Neural cell (in vitro differentiated cells): ENCODE measurements at regions not wholly inside any gene's neighbourhood (a gene's known extent, or its start where the extent isn't known, plus 50 kb on each side); places are given as distances from the start of the nearest gene placed in this dataset.

Experiments
- H2AFZ ChIP-seq: fragments of 200-600, 300-800 bp; sonication (generic), shearing (Covaris generic); 2 replicates; pipeline ENCODE4 v1.6.0; 2014; ENCODE audit warnings: low read depth, mild to moderate bottlenecking, antibody characterized with exemption, low read length, moderate library complexity
- H3F3A ChIP-seq: fragments of 200-600 bp; shearing (Covaris generic); 2 replicates; pipeline ENCODE4 v1.6.1; 2016; ENCODE audit warnings: mild to moderate bottlenecking, moderate library complexity, mixed read lengths, antibody characterized with exemption, low read length; ENCODE audit not compliant: insufficient read depth, poor library complexity, severe bottlenecking
- H3K27ac ChIP-seq: fragments of 200-600, 300-800 bp; sonication (generic), shearing (Covaris generic); 2 replicates; pipeline ENCODE4 v1.5.1; 2014; ENCODE audit warnings: mild to moderate bottlenecking, low read length, moderate library complexity
- H3K27me3 ChIP-seq: fragments of 300-800, 200-600 bp; sonication (generic), shearing (Covaris generic); 2 replicates; pipeline ENCODE4 v1.6.0; 2014; ENCODE audit warnings: mild to moderate bottlenecking, low read depth, low read length, moderate library complexity; ENCODE audit not compliant: insufficient read depth
- H3K36me3 ChIP-seq: fragments of 300-800, 200-600 bp; sonication (generic), shearing (Covaris generic); 2 replicates; pipeline ENCODE4 v1.5.1; 2014; ENCODE audit warnings: mild to moderate bottlenecking, antibody characterized with exemption, low read length, moderate library complexity; ENCODE audit not compliant: insufficient read depth
- H3K4me2 ChIP-seq: fragments of 300-800, 200-600 bp; sonication (generic), shearing (Covaris generic); 2 replicates; pipeline ENCODE4 v1.6.0; 2014; ENCODE audit warnings: mild to moderate bottlenecking, low read length
- H3K4me3 ChIP-seq: fragments of 300-800, 200-600 bp; sonication (generic), shearing (Covaris generic); 2 replicates; pipeline ENCODE4 v1.5.1; 2014; ENCODE audit warnings: mild to moderate bottlenecking, low read length, moderate library complexity
- H3K79me2 ChIP-seq: fragments of 200-600 bp; shearing (Covaris generic); replicated peaks from 2 replicates; pipeline ENCODE4 v1.6.0; 2014; ENCODE audit warnings: mild to moderate bottlenecking, low read length, moderate library complexity; ENCODE audit not compliant: insufficient read depth
- H3K9ac ChIP-seq: fragments of 300-800, 200-600 bp; sonication (generic), shearing (Covaris generic); 2 replicates; pipeline ENCODE4 v1.6.1; 2016; ENCODE audit warnings: mild to moderate bottlenecking, low read length, mixed read lengths
- H3K9me2 ChIP-seq: fragments of 200-600 bp; shearing (Covaris generic); 2 replicates; pipeline ENCODE4 v1.6.1; 2016; ENCODE audit warnings: mild to moderate bottlenecking, low read length, mixed read lengths; ENCODE audit not compliant: insufficient read depth
- H3K9me3 ChIP-seq: fragments of 200-600, 300-800 bp; sonication (generic), shearing (Covaris generic); 2 replicates; pipeline ENCODE4 v1.6.1; 2016; ENCODE audit warnings: mild to moderate bottlenecking, mixed run types, low read length, moderate library complexity, mixed read lengths
- H4K20me1 ChIP-seq: fragments of 200-600 bp; shearing (Covaris generic); 2 replicates; pipeline ENCODE4 v1.6.1; 2016; ENCODE audit warnings: mild to moderate bottlenecking, mixed run types; ENCODE audit not compliant: insufficient read depth
- EP300 ChIP-seq: fragments of 450-650 bp; conservative IDR thresholded peaks from 2 replicates; pipeline ENCODE4 v1.6.1; 2014; ENCODE audit warnings: antibody characterized with exemption, mild to moderate bottlenecking, moderate library complexity; ENCODE audit not compliant: poor library complexity, severe bottlenecking
- EZH2 ChIP-seq: fragments of 200-600, 300-800 bp; shearing (Covaris generic), sonication (generic); IDR thresholded peaks from 2 replicates; pipeline ENCODE4 v1.6.1; 2014; ENCODE audit warnings: antibody characterized with exemption, low read length, borderline replicate concordance, mild to moderate bottlenecking; ENCODE audit not compliant: insufficient read depth, poor library complexity, severe bottlenecking
- MXI1 ChIP-seq: fragments of 450-650 bp; conservative IDR thresholded peaks from 2 replicates; pipeline ENCODE4 v1.6.1; 2014; ENCODE audit warnings: antibody characterized with exemption, mild to moderate bottlenecking; ENCODE audit not compliant: poor library complexity, severe bottlenecking
- POLR2AphosphoS5 ChIP-seq: IDR thresholded peaks from 2 replicates; pipeline ENCODE4 v1.6.1; 2012
- RAD21 ChIP-seq: fragments of 450-650 bp; conservative IDR thresholded peaks from 2 replicates; pipeline ENCODE4 v1.6.1; 2014; ENCODE audit warnings: antibody characterized with exemption, mild to moderate bottlenecking, moderate library complexity
- SMC3 ChIP-seq: fragments of 450-650 bp; conservative IDR thresholded peaks from 2 replicates; pipeline ENCODE4 v1.6.1; 2014; ENCODE audit warnings: antibody characterized with exemption, mild to moderate bottlenecking, moderate library complexity; ENCODE audit not compliant: poor library complexity
- TAF1 ChIP-seq: IDR thresholded peaks from 2 replicates; pipeline ENCODE4 v1.6.1; 2012; ENCODE audit warnings: low read depth
- TF ChIP-seq, protein P1 (sequence below): IDR thresholded peaks from 2 replicates; pipeline ENCODE4 v1.6.1; 2012; ENCODE audit warnings: borderline replicate concordance
- TF ChIP-seq, protein P2 (sequence below): fragments of 450-650 bp; IDR thresholded peaks from 2 replicates; pipeline ENCODE4 v1.5.1; 2014; ENCODE audit warnings: antibody characterized with exemption, mild to moderate bottlenecking, moderate library complexity; ENCODE audit not compliant: poor library complexity, severe bottlenecking

DNA sequence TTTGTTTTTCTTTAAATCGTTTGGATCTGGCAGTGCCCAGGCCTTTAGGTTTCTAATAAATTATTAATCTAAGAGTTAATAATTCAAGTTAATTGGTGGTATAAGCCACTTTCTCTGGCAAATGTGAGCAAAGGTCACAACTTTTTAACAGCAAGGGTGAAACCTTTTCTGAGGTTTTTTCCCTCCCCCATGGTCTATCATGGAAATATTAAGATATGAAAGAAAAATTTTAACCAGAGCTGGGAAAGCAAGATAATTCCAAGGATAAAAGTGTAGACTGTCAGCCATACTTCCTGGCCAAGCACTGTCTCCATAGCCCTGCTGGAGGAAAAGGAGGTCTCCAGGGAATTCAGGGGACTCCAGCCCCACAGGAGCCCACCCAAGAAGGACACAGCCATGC, 341.2 kb downstream of the SETD4 start:
- TF ChIP-seq EP300 (no peak), POLR2AphosphoS5 (no peak), EZH2 (no peak), TAF1 (no peak), SMC3 (no peak), MXI1 (no peak), RAD21 (no peak)
- TF ChIP-seq, protein P1, sequence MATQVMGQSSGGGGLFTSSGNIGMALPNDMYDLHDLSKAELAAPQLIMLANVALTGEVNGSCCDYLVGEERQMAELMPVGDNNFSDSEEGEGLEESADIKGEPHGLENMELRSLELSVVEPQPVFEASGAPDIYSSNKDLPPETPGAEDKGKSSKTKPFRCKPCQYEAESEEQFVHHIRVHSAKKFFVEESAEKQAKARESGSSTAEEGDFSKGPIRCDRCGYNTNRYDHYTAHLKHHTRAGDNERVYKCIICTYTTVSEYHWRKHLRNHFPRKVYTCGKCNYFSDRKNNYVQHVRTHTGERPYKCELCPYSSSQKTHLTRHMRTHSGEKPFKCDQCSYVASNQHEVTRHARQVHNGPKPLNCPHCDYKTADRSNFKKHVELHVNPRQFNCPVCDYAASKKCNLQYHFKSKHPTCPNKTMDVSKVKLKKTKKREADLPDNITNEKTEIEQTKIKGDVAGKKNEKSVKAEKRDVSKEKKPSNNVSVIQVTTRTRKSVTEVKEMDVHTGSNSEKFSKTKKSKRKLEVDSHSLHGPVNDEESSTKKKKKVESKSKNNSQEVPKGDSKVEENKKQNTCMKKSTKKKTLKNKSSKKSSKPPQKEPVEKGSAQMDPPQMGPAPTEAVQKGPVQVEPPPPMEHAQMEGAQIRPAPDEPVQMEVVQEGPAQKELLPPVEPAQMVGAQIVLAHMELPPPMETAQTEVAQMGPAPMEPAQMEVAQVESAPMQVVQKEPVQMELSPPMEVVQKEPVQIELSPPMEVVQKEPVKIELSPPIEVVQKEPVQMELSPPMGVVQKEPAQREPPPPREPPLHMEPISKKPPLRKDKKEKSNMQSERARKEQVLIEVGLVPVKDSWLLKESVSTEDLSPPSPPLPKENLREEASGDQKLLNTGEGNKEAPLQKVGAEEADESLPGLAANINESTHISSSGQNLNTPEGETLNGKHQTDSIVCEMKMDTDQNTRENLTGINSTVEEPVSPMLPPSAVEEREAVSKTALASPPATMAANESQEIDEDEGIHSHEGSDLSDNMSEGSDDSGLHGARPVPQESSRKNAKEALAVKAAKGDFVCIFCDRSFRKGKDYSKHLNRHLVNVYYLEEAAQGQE = no peak
- TF ChIP-seq, protein P2, sequence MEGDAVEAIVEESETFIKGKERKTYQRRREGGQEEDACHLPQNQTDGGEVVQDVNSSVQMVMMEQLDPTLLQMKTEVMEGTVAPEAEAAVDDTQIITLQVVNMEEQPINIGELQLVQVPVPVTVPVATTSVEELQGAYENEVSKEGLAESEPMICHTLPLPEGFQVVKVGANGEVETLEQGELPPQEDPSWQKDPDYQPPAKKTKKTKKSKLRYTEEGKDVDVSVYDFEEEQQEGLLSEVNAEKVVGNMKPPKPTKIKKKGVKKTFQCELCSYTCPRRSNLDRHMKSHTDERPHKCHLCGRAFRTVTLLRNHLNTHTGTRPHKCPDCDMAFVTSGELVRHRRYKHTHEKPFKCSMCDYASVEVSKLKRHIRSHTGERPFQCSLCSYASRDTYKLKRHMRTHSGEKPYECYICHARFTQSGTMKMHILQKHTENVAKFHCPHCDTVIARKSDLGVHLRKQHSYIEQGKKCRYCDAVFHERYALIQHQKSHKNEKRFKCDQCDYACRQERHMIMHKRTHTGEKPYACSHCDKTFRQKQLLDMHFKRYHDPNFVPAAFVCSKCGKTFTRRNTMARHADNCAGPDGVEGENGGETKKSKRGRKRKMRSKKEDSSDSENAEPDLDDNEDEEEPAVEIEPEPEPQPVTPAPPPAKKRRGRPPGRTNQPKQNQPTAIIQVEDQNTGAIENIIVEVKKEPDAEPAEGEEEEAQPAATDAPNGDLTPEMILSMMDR = no peak
- H2AFZ ChIP-seq = no peak overlapping the region
- H3K79me2 ChIP-seq = no peaks in the 10 kb centered on the region
- H3K4me3 ChIP-seq = no peak overlapping the region
- no peaks in the 10 kb centered on the region for H3F3A ChIP-seq
- H3K36me3 ChIP-seq = no peaks in the 10 kb centered on the region
- H3K9me3 ChIP-seq = no peaks in the 10 kb centered on the region
- no peak overlapping the region for H3K27ac ChIP-seq
- no peaks in the 10 kb centered on the region for H3K9me2 ChIP-seq
- no peak overlapping the region for H3K9ac ChIP-seq
- H3K4me2 ChIP-seq = no peak overlapping the region
- H3K27me3 ChIP-seq = no peaks in the 10 kb centered on the region
- no peaks in the 10 kb centered on the region for H4K20me1 ChIP-seq

DNA sequence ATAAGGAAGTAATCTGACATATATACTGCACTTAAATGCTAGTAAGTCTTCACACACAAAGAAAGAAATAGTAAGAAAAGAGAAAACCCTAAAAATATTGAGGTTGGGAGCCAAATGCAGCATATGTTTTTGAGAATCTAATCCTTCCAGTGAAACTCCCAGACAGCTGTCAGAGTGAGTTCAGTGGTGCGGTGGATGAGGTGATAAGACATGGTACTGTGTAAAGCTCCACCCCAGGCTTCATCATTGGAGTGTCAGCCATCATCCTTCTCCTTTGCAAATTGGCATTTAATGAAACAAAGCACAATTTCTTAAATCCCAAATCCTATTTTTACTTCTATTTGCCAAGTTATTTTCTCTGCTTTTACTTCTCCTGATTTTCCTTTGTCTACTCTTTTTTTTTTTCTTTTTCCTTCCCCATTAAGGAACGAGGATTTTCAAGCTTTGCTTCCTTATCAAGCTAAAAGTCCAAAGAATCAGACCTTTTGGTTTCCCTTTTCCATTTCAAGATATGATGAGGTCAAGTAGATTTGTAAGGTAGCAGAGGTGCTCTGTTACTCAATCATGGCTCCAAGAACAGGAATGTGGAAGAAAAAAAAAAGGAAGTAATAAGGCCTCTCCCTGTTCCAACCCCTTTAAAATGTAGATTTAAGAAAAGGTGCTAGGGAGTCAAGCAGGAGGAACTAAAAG, 343.3 kb downstream of the SETD4 start:
- no peak for TF ChIP-seq TAF1
- no peak for TF ChIP-seq EZH2
- no peak for TF ChIP-seq POLR2AphosphoS5
- no peak for TF ChIP-seq RAD21
- TF ChIP-seq, protein P1 = no peak
- TF ChIP-seq, protein P2 = no peak
- TF ChIP-seq EP300 = no peak
- no peak for TF ChIP-seq MXI1
- TF ChIP-seq SMC3 = no peak
- no peaks in the 10 kb centered on the region for H3K36me3 ChIP-seq
- no peaks in the 10 kb centered on the region for H3K79me2 ChIP-seq
- H3K9ac ChIP-seq = no peak overlapping the region
- H3K4me2 ChIP-seq = no peak overlapping the region
- no peaks in the 10 kb centered on the region for H3K9me2 ChIP-seq
- H3K27me3 ChIP-seq = no peaks in the 10 kb centered on the region
- H3F3A ChIP-seq = no peaks in the 10 kb centered on the region
- no peak overlapping the region for H3K4me3 ChIP-seq
- no peaks in the 10 kb centered on the region for H4K20me1 ChIP-seq
- H3K9me3 ChIP-seq = no peaks in the 10 kb centered on the region
- no peak overlapping the region for H3K27ac ChIP-seq
- no peak overlapping the region for H2AFZ ChIP-seq
